Keratinocyte (primary cell): ENCODE measurements at regions not wholly inside any gene's neighbourhood (a gene's known extent, or its start where the extent isn't known, plus 50 kb on each side); places are given as distances from the start of the nearest gene placed in this dataset.

ENCODE experiments used
- DNase-seq: peaks from one replicate; pipeline ENCODE4 v3.0.0-alpha.2; 2011; ENCODE audit warnings: low read depth, missing footprints, low spot score
- FAIRE-seq: peaks from 2 replicates; lab custom pipeline; 2011; peaks lifted over from hg19 to GRCh38; lab: Jason Lieb, UNC
- H2AFZ ChIP-seq: 2 replicates; pipeline ENCODE4 v1.6.0; 2012; ENCODE audit warnings: low read length, control low read depth, inconsistent platforms; ENCODE audit not compliant: control insufficient read depth
- H3K27ac ChIP-seq: 2 replicates; pipeline ENCODE4 v1.5.1; 2011; ENCODE audit warnings: low read length; ENCODE audit not compliant: control insufficient read depth, insufficient read depth
- H3K27me3 ChIP-seq: 3 replicates; pipeline ENCODE4 v1.6.0; 2011; ENCODE audit warnings: low read length; ENCODE audit not compliant: control insufficient read depth, insufficient read depth; ENCODE audit errors: extremely low read depth
- H3K36me3 ChIP-seq, 2 experiments: 2 replicates in 1 of 2; 3 replicates in 1 of 2; pipeline ENCODE4 v1.5.1; 2011; ENCODE audit warnings: low read length in 2 of 2, mild to moderate bottlenecking in 1 of 2; ENCODE audit not compliant: control insufficient read depth in 2 of 2, insufficient read depth in 2 of 2; ENCODE audit errors: extremely low read depth in 1 of 2
- H3K4me1 ChIP-seq: 3 replicates; pipeline ENCODE4 v1.5.1; 2011; ENCODE audit warnings: low read length; ENCODE audit not compliant: control insufficient read depth, insufficient read depth; ENCODE audit errors: extremely low read depth
- H3K4me2 ChIP-seq: 3 replicates; pipeline ENCODE4 v1.6.0; 2011; ENCODE audit warnings: low read depth, low read length; ENCODE audit not compliant: control insufficient read depth, insufficient read depth; ENCODE audit errors: extremely low read depth
- H3K4me3 ChIP-seq, 3 experiments: fragments of 200-600 bp in 1 of 3; sonication (generic) in 1 of 3; 2 replicates in 2 of 3; 3 replicates in 1 of 3; pipeline ENCODE4 v1.5.1; 2011 to 2016; ENCODE audit warnings: low read length in 3 of 3, mild to moderate bottlenecking in 3 of 3, control low read depth in 2 of 3, inconsistent platforms in 1 of 3, low read depth in 1 of 3, mixed read lengths in 1 of 3, mixed run types in 1 of 3, moderate library complexity in 1 of 3; ENCODE audit not compliant: control insufficient read depth in 2 of 3, insufficient read depth in 2 of 3; ENCODE audit errors: extremely low read depth in 1 of 3
- H3K79me2 ChIP-seq: 2 replicates; pipeline ENCODE4 v1.6.0; 2012; ENCODE audit warnings: low read length; ENCODE audit not compliant: control insufficient read depth, insufficient read depth
- H3K9ac ChIP-seq: 3 replicates; pipeline ENCODE4 v1.6.0; 2011; ENCODE audit warnings: low read length; ENCODE audit not compliant: control insufficient read depth, insufficient read depth; ENCODE audit errors: extremely low read depth
- H3K9me1 ChIP-seq: 3 replicates; pipeline ENCODE4 v1.6.0; 2011; ENCODE audit warnings: low read length; ENCODE audit not compliant: control insufficient read depth, insufficient read depth; ENCODE audit errors: extremely low read depth
- H3K9me3 ChIP-seq: 2 replicates; pipeline ENCODE4 v1.5.1; 2012; ENCODE audit warnings: low read depth, low read length; ENCODE audit not compliant: control insufficient read depth
- H4K20me1 ChIP-seq: 3 replicates; pipeline ENCODE4 v1.6.0; 2011; ENCODE audit warnings: low read length; ENCODE audit not compliant: control insufficient read depth, insufficient read depth; ENCODE audit errors: extremely low read depth
- EZH2 ChIP-seq: IDR thresholded peaks from one replicate; pipeline ENCODE4 v1.6.1; 2012; ENCODE audit warnings: inconsistent platforms, mild to moderate bottlenecking, low read length, moderate library complexity
- dilution Hi-C: fragments of 300-500 bp; cut with MboI; formaldehyde crosslinking; loops from one replicate; pipeline ENCODE4 v1.7.0; 2020; ENCODE audit warnings: low sequenced_read_pairs; ENCODE audit not compliant: extremely low pct_ligation_motif_present
- TF ChIP-seq, protein P1 (sequence below), 3 experiments: IDR thresholded peaks in 1 of 3; conservative IDR thresholded peaks in 1 of 3; optimal IDR thresholded peaks in 1 of 3; 2 replicates in 2 of 3; 3 replicates in 1 of 3; pipeline versions ENCODE3 to v1.5.1; 2011; ENCODE audit warnings: low read length in 3 of 3, mild to moderate bottlenecking in 3 of 3, moderate library complexity in 2 of 3, control low read depth in 1 of 3, inconsistent platforms in 1 of 3; ENCODE audit not compliant: insufficient read depth in 2 of 3; ENCODE audit errors: extremely low read depth in 1 of 3

DNA sequence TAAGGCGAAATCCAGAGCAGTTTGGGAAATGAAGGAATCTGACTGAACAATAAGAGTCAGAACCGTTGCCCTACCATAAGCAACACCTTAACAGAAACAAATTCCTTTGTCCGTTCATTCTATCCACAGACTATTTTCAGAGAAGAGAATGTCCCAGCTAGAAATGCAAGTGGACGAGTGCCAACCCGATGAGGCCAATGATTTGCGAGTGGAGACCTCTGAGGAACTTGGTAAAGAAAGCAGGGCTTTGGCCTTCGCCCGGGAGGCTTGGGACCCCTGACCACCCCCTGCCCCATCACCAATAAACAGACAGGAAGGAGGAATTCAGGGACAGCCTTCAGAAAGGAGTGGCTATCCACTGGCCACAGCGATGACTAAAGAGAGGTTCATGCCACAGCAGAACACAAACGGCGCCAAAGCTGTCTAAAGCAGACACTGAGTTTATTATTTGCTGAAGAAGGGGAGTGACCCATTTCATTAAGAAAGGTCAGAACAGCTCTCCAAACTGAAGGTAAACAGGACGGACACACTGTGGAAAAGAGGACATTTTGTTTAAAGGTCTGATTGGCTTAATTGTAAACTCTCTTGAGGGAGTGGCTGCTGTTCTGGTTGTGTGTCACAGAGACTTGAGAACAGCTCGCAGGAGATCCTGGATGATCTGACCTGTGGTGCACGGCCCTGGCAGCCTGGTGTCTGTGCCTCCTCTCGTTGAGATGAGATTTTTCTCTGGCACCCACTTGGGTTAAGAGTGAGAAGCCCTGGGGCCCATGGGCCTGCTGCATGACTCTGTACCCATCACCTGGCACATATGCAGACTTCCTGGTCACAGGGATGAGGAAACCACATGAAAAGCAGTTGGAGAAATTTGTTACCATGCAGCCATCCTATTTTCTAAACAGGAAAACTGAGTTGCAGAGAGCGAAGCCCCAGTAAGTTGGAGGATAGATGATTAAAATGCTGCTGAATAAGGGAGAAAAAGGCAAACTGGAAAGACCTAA lies 142.0 kb upstream of the PZP start:
- dilution Hi-C loops: no loop called here
- no peak overlapping the region for H3K4me3 ChIP-seq
- DNase-seq: no peak
- no peaks in the 10 kb centered on the region for H4K20me1 ChIP-seq
- FAIRE-seq: no peak
- TF ChIP-seq, protein P1, sequence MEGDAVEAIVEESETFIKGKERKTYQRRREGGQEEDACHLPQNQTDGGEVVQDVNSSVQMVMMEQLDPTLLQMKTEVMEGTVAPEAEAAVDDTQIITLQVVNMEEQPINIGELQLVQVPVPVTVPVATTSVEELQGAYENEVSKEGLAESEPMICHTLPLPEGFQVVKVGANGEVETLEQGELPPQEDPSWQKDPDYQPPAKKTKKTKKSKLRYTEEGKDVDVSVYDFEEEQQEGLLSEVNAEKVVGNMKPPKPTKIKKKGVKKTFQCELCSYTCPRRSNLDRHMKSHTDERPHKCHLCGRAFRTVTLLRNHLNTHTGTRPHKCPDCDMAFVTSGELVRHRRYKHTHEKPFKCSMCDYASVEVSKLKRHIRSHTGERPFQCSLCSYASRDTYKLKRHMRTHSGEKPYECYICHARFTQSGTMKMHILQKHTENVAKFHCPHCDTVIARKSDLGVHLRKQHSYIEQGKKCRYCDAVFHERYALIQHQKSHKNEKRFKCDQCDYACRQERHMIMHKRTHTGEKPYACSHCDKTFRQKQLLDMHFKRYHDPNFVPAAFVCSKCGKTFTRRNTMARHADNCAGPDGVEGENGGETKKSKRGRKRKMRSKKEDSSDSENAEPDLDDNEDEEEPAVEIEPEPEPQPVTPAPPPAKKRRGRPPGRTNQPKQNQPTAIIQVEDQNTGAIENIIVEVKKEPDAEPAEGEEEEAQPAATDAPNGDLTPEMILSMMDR (optimal IDR thresholded peaks at IDR 0.05 in 1 of 3, IDR thresholded peaks at IDR 0.05 in 1 of 3, conservative IDR thresholded peaks at IDR 0.05 in 1 of 3; ENCODE audit: extremely low read depth in 1 of 3, insufficient read depth in 2 of 3, low read length in 3 of 3): no peak
- TF ChIP-seq EZH2: no peak
- H3K79me2 ChIP-seq: no peaks in the 10 kb centered on the region
- no peaks in the 10 kb centered on the region for H3K27me3 ChIP-seq
- H3K9me3 ChIP-seq: peaks cover 19% of the 10 kb centered on the region
- no peak overlapping the region for H3K27ac ChIP-seq
- H3K4me2 ChIP-seq: no peak overlapping the region
- no peaks in the 10 kb centered on the region for H3K9me1 ChIP-seq
- no peaks in the 10 kb centered on the region for H3K36me3 ChIP-seq
- H3K9ac ChIP-seq: no peak overlapping the region
- no peak overlapping the region for H2AFZ ChIP-seq
- peaks cover 14% of the 10 kb centered on the region for H3K4me1 ChIP-seq

DNA sequence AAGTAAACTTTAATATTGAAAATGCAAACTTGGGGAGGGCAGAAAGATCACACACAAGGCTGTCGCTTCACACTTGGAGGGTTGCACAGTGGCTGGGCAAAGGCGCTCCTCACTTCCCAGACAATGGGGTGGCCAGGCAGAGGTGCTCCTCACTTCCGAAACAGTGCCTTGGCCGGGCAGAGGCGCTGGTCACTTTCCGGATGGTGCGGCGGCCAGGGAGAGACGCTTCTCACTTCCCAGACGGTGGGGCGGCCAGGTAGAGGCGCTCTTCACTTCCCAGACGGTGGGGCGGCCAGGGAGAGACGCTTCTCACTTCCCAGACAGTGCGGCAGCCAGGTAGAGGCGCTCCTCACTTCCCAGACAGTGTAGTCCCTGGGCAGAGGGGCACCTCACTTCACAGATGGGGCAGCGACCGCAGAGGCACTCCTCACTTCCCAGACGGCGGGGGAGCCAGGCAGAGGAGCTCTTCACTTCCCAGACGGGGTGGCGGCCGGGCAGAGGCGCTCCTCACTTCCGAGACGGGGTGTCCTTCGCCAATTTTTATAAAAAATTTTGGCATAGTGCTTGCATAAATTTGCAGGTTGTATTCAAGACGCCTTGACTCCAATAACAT lies 140.8 kb upstream of the PZP start:
- TF ChIP-seq, protein P1 (optimal IDR thresholded peaks at IDR 0.05 in 1 of 3, IDR thresholded peaks at IDR 0.05 in 1 of 3, conservative IDR thresholded peaks at IDR 0.05 in 1 of 3; ENCODE audit: extremely low read depth in 1 of 3, insufficient read depth in 2 of 3, low read length in 3 of 3): no peak
- no peak for TF ChIP-seq EZH2
- dilution Hi-C loops: no loop called here
- Histone ChIP-seq H3K9ac (no peak overlapping the region), H3K27ac (no peak overlapping the region), H4K20me1 (no peaks in the 10 kb centered on the region), H3K4me3 (no peak overlapping the region), H3K9me3 (peaks cover 15% of the 10 kb centered on the region), H3K27me3 (no peaks in the 10 kb centered on the region), H3K4me2 (no peak overlapping the region), H3K36me3 (no peaks in the 10 kb centered on the region), H2AFZ (no peak overlapping the region), H3K9me1 (no peaks in the 10 kb centered on the region), H3K4me1 (peaks cover 14% of the 10 kb centered on the region), H3K79me2 (no peaks in the 10 kb centered on the region)
- DNase-seq (no peak), FAIRE-seq (no peak)
